ENCODE measurements at regions not wholly inside any gene's neighbourhood (a gene's known extent, or its start where the extent isn't known, plus 50 kb on each side); places are given as distances from the start of the nearest gene placed in this dataset.
"Not testable (repeated sequence)": the region's sequence is repeated elsewhere in the genome, so short reads cannot be mapped to it uniquely, and the experiment has no call there.

- DNase-seq: no peak
Measured at GRCh38 chr5:166062094-166062493, 2229.4 kb upstream of the WWC1 start.

DNA sequence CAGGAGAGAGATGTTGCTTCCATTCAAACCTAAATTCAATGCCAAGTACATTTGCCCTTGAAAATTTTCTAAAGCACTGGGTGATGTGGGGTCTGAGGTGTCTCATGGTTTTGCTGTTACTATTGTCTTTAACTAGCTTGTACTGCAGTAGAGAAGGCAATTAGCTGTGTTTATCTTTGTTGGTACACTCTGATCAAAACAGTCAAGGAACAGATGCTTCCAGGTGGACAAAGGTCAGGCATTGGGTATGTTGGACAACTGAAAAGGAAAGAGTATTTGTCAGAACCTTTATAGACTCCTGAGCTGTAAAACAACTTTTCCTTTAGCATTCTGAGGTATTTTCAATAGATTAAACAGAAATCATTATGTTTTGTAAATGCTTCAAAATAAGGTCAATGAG is 2228.7 kb upstream of the WWC1 start:
- DNase-seq: no peak

DNA sequence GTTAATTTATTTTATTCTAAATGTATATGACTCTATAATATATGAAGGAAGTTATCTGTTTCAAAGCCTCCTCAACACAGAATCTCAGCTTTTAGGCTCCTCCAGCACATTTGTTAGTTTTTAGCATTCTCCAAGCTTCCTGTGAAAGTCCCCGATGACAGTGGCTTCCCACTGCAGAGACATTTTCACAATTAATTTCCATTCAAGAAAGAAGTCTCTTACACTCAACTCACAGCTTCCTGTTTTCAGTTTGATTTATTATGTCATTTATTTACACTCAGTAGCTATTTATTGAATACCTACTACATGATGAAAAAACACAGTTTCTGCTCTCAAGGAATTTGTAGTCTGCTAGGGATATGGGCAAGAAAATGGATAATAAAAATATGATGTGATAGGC is 2228.2 kb upstream of the WWC1 start:
- no peak for DNase-seq

DNA sequence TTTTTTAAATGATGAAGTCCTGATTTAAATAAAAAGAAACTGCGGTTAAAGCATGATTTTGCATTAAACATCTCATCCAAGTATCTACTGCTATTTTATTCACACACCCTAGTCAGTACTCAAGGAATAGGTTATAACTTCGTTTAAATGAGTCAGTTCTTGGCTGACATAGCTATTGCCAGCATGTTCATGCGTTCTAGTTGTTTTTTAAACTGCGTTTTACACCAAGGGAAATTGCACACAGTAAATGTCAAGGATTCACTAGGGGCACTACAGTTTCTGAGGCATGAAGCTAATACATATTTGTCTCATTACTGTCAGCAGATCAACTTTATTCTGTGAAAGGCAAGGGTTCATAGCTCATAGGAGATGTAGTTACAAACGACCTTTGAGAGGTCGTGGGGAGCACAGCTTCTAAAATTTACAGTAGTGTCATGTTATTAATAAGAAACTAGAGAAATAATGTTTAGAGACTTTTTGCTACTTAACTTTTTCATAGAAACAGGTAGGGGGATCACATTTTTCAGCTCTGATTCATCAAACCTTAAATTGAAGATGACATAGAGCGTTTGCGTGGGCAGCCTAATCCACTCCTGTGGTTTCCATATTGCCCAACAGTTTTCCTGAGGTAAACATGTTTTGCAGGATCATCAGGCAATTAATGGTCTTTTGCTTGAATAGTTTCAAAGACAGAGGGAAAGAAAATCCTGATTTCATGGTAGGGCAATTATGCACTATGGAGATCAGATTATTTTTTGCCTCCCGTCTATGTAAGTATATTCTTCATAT is 2222.7 kb upstream of the WWC1 start:
- no peak for DNase-seq

GRCh38 chr5:166073901-166074581 is 2217.4 kb upstream of the WWC1 start:
- DNase-seq: no peak

DNA sequence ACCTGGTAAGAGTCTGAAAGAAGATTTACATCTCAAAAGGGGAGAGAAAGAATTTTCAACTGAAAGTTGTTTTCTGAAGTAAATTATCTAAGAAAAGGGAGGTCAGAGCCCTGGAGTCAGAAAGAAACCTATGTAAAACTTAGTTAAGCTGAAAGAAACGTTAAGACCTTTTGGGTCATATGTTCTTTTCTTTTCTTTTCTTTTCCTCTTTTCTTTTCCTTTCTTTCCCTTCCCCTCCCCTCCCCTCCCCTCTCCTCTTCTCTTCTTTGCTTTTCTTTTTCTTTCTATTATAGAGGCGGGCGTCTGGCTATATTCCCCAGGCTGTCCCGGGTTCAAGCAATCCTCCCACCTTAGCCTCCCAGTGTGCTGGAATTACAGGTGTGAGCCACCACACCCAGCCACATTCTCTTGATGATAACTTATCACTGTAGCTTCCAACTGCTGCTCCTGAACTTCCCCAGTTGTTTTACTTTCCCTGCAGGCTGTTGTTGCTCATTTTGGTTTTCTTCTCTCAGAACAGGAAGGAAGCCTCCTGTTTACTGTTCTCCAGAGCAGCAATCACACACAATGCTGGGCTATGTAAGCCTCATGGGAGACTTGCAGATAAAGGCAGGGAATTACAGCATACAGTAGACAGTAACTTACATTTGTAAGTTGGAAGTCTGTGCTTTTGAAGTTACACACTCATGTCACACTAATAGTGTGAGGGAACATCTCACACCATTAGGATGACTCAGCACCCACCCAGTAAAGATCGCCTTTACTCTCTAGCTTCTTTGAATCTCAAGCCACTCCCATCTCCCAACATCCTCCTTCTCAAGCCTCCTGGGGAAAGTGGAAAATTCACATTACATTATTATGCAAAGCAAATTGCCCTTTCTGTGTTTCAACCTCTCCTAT is 2216.6 kb upstream of the WWC1 start:
- DNase-seq: no peak

GRCh38 chr5:166083183-166083959 is 2208.1 kb upstream of the WWC1 start:
- DNase-seq: no peak

GRCh38 chr5:166086568-166086967 is 2204.9 kb upstream of the WWC1 start:
- no peak for DNase-seq

- no peak for DNase-seq
Measured at GRCh38 chr5:166088389-166089039, 2202.9 kb upstream of the WWC1 start.

GRCh38 chr5:166091931-166092330 is 2199.5 kb upstream of the WWC1 start:
- DNase-seq: no peak

DNA sequence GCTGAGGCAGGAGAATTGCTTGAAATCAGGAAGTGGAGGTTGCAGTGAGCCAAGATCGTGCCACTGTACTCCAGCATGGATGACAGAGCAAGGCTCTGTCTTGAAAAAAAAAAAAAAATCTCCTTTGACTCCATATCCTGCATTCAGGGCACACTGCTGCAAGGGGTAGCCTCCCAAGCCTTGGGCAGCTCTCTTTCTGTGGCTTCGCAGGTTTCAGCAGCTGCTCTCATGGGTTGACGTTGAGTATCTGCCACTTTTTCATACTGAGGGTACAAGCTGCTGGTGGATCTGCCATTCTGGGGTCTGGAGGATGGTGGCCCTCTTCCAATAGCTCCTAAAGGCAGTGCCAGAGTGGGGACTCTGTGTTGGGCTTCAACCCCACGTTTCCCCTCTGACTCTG is 2198.1 kb upstream of the WWC1 start:
- DNase-seq: no peak

- DNase-seq: no peak
Measured at GRCh38 chr5:166102947-166103346, 2188.5 kb upstream of the WWC1 start.

DNA sequence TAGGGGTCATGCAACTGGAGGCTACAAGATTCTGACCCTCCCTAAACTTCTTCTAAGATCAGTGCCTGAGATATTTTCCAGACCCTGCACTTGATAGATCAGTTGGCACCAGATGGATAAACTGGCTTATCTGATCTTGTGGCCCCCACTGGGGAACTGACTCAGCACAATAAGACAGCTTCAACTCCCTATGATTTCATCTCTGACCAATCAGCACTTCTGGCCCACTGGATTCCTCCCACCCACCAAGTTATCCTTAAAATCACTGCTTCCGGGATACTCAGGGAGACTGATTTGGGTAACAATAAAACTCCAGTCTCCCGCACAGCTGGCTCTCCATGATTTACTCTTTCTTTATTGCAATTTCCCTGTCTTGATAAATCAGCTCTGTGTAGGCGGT is 2180.4 kb upstream of the WWC1 start:
- no peak for DNase-seq

DNA sequence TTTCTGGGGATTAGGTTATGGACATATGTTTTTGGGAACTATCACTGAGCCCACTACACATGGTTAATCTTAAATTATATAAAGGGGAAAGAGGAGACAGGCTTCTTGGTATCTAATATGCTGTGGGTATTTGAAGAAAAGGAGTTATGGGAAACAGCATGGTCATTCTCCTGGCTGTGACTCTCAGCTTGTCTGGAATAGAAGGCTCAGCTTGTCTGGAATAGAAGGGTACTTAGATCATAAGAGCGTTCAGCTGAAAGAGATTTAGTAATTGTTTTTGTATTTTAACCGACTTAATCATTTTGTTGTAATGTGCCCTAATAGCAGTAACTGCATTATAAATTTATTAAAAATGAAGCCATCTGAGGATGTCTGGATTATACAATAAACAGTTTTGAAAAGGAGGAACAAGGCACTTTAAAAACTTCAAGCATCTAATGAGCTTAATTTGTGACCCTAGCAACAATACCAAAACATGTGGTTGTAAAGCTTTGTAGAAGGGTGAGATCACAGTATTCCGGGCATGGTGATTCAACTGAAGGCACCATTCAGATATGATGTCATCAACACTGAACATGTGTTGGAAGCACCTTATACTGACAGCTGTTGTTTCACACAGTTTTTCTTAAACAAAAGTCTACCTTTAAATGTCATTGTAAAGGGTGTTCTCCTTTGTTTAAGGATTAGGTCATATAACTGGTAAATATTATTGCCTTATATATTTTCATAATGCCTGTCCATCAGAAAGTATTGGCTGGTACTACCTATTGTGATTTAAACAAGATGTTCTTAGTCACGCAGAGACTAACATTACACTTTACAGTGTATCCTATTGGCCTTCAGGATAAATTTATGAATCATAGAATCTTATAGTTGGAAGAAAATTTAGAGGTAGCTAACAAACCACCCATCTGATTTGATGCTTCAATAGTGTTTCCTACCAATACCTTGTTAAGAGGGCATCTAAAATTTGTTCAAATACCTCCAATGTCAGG is 2174.1 kb upstream of the WWC1 start:
- no peak for DNase-seq

DNA sequence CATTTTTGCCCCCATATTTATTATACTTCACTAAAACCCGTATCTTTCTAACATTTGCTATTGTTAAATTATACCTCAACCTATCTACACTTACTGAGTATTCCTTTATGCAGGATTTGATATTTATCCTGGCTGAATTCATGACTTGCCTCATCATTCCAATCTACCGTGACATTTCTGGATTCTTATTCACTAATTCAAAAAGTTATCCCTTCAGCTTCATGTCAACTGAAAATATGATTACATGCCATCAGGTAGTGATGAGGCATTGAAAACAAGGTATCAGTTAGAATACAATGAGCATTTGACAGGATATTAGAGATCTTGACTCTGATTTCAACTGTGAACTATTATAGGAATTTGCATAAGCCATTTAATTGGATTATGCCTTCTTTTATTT is 2171.9 kb upstream of the WWC1 start:
- no peak for DNase-seq

GRCh38 chr5:166123717-166124116 is 2167.7 kb upstream of the WWC1 start:
- DNase-seq: no peak

- no peak for DNase-seq
Measured at GRCh38 chr5:166127766-166128570, 2163.5 kb upstream of the WWC1 start.

DNA sequence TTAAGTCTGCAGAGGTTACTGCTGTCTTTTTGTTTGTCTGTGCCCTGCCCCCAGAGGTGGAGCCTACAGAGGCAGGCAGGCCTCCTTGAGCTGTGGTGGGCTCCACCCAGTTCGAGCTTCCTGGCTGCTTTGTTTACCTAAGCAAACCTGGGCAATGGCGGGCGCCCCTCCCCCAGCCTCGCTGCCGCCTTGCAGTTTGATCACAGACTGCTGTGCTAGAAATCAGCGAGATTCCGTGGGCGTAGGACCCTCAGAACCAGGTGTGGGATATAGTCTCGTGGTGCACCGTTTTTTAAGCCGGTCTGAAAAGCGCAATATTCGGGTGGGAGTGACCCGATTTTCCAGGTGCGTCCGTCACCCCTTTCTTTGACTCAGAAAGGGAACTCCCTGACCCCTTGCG is 2146.3 kb upstream of the WWC1 start:
- not testable (repeated sequence) for DNase-seq

GRCh38 chr5:166163996-166164610 is 2127.3 kb upstream of the WWC1 start:
- DNase-seq: no peak

GRCh38 chr5:166165596-166165995 is 2125.8 kb upstream of the WWC1 start:
- no peak for DNase-seq
